K562 (cell line): ENCODE measurements at regions not wholly inside any gene's neighbourhood (a gene's known extent, or its start where the extent isn't known, plus 50 kb on each side); places are given as distances from the start of the nearest gene placed in this dataset.

Experiments used
- ATAC-seq: fragments of 200-7000 bp; cut with Tn5 transposase; 3 replicates; pipeline ENCODE4 v1.9.1; 2020; ENCODE audit warnings: moderate library complexity
- BruUV-seq: library from RNA; stranded (reverse); fragments of 400-500 nt; replicated peaks from 2 replicates; lab custom pipeline; 2021; lab: Mats Ljungman, UMichigan
- CTCF ChIA-PET: fragments of 300-600 bp; formaldehyde crosslinking; extraction: SDS; loops from one replicate; lab custom pipeline; 2021; ENCODE audit warnings: low intra/inter-chr PET ratio; lab: Yijun Ruan, JAX
- POLR2A ChIA-PET: fragments of 300-600, 350-650 bp; sonication (Branson Sonifier 250); formaldehyde crosslinking; extraction: SDS; loops from one replicate; lab custom pipeline; 2021; ENCODE audit warnings: antibody characterized with exemption, inconsistent platforms; lab: Yijun Ruan, JAX
- DNase-seq, 4 experiments: peaks; one replicate each; pipeline versions ENCODE4 v3.0.0 to v3.0.0-alpha.2; 2011 to 2018; ENCODE audit warnings: low spot score in 3 of 4, mixed read lengths in 3 of 4; ENCODE audit errors: extremely low read depth in 1 of 4
- FAIRE-seq: peaks from 2 replicates; lab custom pipeline; 2011; peaks lifted over from hg19 to GRCh38; lab: Jason Lieb, UNC
- H2AFZ ChIP-seq: 2 replicates; pipeline ENCODE4 v1.6.0; 2011; ENCODE audit warnings: low read depth, low read length, control low read depth, inconsistent platforms
- H3K27ac ChIP-seq: fragments of 200-600 bp; 3 replicates; pipeline ENCODE4 v1.8.0; 2011; ENCODE audit warnings: low read depth, mild to moderate bottlenecking, control low read depth, inconsistent platforms, low read length, moderate library complexity, mixed read lengths; ENCODE audit errors: extremely low read depth
- H3K27me3 ChIP-seq, 2 experiments: fragments of 300-600 bp in 1 of 2; 2 replicates in 1 of 2; 3 replicates in 1 of 2; pipeline versions ENCODE4 v1.6.0 to v1.8.0; 2011; ENCODE audit warnings: inconsistent platforms in 2 of 2, low read length in 2 of 2, mild to moderate bottlenecking in 1 of 2, mixed read lengths in 1 of 2, moderate library complexity in 1 of 2; ENCODE audit not compliant: control insufficient read depth in 2 of 2, insufficient read depth in 2 of 2
- H3K36me3 ChIP-seq: fragments of 300-600 bp; 3 replicates; pipeline ENCODE4 v1.8.0; 2011; ENCODE audit warnings: mild to moderate bottlenecking, low read length, inconsistent platforms; ENCODE audit not compliant: control insufficient read depth, insufficient read depth
- H3K4me1 ChIP-seq, 2 experiments: fragments of 200-600 bp in 1 of 2; replicated peaks in 1 of 2; 2 replicates in 1 of 2; 3 replicates in 1 of 2; pipeline versions ENCODE4 v1.5.1 to v1.8.0; 2011; ENCODE audit warnings: inconsistent platforms in 2 of 2, low read length in 2 of 2, mild to moderate bottlenecking in 1 of 2, mixed read lengths in 1 of 2, moderate library complexity in 1 of 2; ENCODE audit not compliant: control insufficient read depth in 2 of 2, insufficient read depth in 2 of 2
- H3K4me2 ChIP-seq: 2 replicates; pipeline ENCODE4 v1.6.1; 2011; ENCODE audit warnings: low read length, control low read depth, inconsistent platforms, mixed read lengths; ENCODE audit not compliant: insufficient read depth
- H3K4me3 ChIP-seq: fragments of 200-600 bp; sonication (generic), shearing (Covaris generic); 2 replicates; pipeline ENCODE4 v1.5.1; 2016; ENCODE audit warnings: control low read depth, inconsistent platforms
- H3K79me2 ChIP-seq: fragments of 200-600 bp; 3 replicates; pipeline ENCODE4 v1.8.0; 2011; ENCODE audit warnings: low read length, inconsistent platforms; ENCODE audit not compliant: control insufficient read depth, insufficient read depth
- H3K9ac ChIP-seq, 2 experiments: 2 replicates each; pipeline versions ENCODE4 v1.6.0 to v1.6.1; 2011; ENCODE audit warnings: low read depth in 2 of 2, low read length in 2 of 2, control low read depth in 1 of 2, inconsistent platforms in 1 of 2, mild to moderate bottlenecking in 1 of 2, mixed read lengths in 1 of 2; ENCODE audit not compliant: insufficient read depth in 1 of 2
- H3K9me1 ChIP-seq: one replicate; pipeline ENCODE4 v1.6.0; 2011; ENCODE audit warnings: inconsistent platforms, mild to moderate bottlenecking, low read length, moderate library complexity; ENCODE audit not compliant: control insufficient read depth, insufficient read depth
- H3K9me3 ChIP-seq: replicated peaks from 2 replicates; pipeline ENCODE4 v1.5.1; 2011; ENCODE audit warnings: low read depth, low read length, inconsistent platforms; ENCODE audit not compliant: control insufficient read depth, insufficient read depth
- H4K20me1 ChIP-seq: replicated peaks from 2 replicates; pipeline ENCODE4 v1.6.1; 2011; ENCODE audit warnings: low read length, inconsistent platforms, mixed read lengths; ENCODE audit not compliant: control insufficient read depth, insufficient read depth
- CAMTA2 ChIP-seq: fragments of 250-450 bp; sonication (Bioruptor Pico); conservative IDR thresholded peaks from 2 replicates; pipeline ENCODE4 v1.5.1; 2022
- CBFB ChIP-seq: sonication (generic); formaldehyde crosslinking; IDR thresholded peaks from 2 replicates; pipeline ENCODE4 v1.4.0; 2020; ENCODE audit warnings: mild to moderate bottlenecking, missing genetic modification reagents
- ETV5 ChIP-seq: sonication (generic); formaldehyde crosslinking; IDR thresholded peaks from 2 replicates; pipeline ENCODE4 v1.4.0; 2020; ENCODE audit warnings: low read depth, mild to moderate bottlenecking, missing genetic modification reagents
- GABPB2 ChIP-seq: fragments of 250-450 bp; sonication (Bioruptor Pico); conservative IDR thresholded peaks from 2 replicates; pipeline ENCODE4 v1.5.1; 2021; ENCODE audit warnings: mild to moderate bottlenecking
- HLTF ChIP-seq: fragments of 450-650 bp; IDR thresholded peaks from 2 replicates; pipeline ENCODE4 v1.6.1; 2016
- IRF1 ChIP-seq: sonication (generic); formaldehyde crosslinking; IDR thresholded peaks from 2 replicates; pipeline ENCODE4 v1.8.0; 2022; ENCODE audit warnings: missing genetic modification reagents, mild to moderate bottlenecking, borderline replicate concordance
- JUND ChIP-seq, 2 experiments: IDR thresholded peaks; 2 replicates in 1 of 2; 3 replicates in 1 of 2; pipeline ENCODE4 v1.6.1; 2011; ENCODE audit warnings: borderline replicate concordance in 2 of 2, low read depth in 2 of 2, low read length in 2 of 2, improper control_type of control experiment in 1 of 2, missing biosample characterization in 1 of 2, missing genetic modification characterization in 1 of 2, missing genetic modification reagents in 1 of 2
- KDM4B ChIP-seq, 2 experiments: fragments of 450-650 bp in 1 of 2; sonication (generic) in 1 of 2; IDR thresholded peaks; 2 replicates each; pipeline ENCODE4 v1.6.1; 2016 to 2017; ENCODE audit warnings: borderline replicate concordance in 2 of 2, antibody characterized with exemption in 1 of 2, low read depth in 1 of 2, mild to moderate bottlenecking in 1 of 2
- NKRF ChIP-seq: fragments of 450-650 bp; IDR thresholded peaks from 2 replicates; pipeline ENCODE4 v1.6.1; 2016; ENCODE audit warnings: borderline replicate concordance
- PHTF2 ChIP-seq: fragments of 250-450 bp; sonication (Bioruptor Pico); IDR thresholded peaks from 2 replicates; pipeline ENCODE4 v1.5.0; 2021; ENCODE audit warnings: mild to moderate bottlenecking
- SREBF2 ChIP-seq: sonication (generic); formaldehyde crosslinking; IDR thresholded peaks from 2 replicates; pipeline ENCODE4 v1.4.0; 2020; ENCODE audit warnings: mild to moderate bottlenecking, missing genetic modification reagents
- TGIF2 ChIP-seq: sonication (generic); formaldehyde crosslinking; IDR thresholded peaks from 2 replicates; pipeline ENCODE4 v1.8.1; 2022; ENCODE audit warnings: mild to moderate bottlenecking, missing genetic modification reagents, moderate library complexity
- U2AF2 ChIP-seq: fragments of 200-400 bp; formaldehyde crosslinking; optimal IDR thresholded peaks from 2 replicates; pipeline ENCODE3; 2017; ENCODE audit warnings: low read depth, mild to moderate bottlenecking, low read length
- ZBTB33 ChIP-seq: sonication (generic); formaldehyde crosslinking; IDR thresholded peaks from 2 replicates; pipeline ENCODE4 v1.8.1; 2023; ENCODE audit warnings: mild to moderate bottlenecking, missing genetic modification reagents
- ZNF57 ChIP-seq: fragments of 450-650 bp; formaldehyde crosslinking; IDR thresholded peaks from 2 replicates; pipeline ENCODE4 v1.4.0; 2020; ENCODE audit warnings: mild to moderate bottlenecking, moderate library complexity
- ZNF586 ChIP-seq: fragments of 450-650 bp; formaldehyde crosslinking; conservative IDR thresholded peaks from 2 replicates; pipeline ENCODE4 v1.4.0; 2020; ENCODE audit warnings: mild to moderate bottlenecking, moderate library complexity
- WGBS: fragments of 100-300 bp; shearing (Covaris generic); methylation state at CpG from one replicate; pipeline ENCODE4 v1.1.6; 2016; ENCODE audit warnings: low coverage, mixed read lengths; ENCODE audit not compliant: insufficient coverage; ENCODE audit errors: missing lambda C conversion rate; 5-methylcytosine and 5-hydroxymethylcytosine counted together
- in situ Hi-C: fragments of 300-500 bp; cut with MboI; formaldehyde crosslinking; loops from 4 replicates; pipeline ENCODE4 v1.15.0; 2018; ENCODE audit warnings: inconsistent platforms, mixed read lengths
- intact Hi-C: fragments of 100-400 bp; cut with micrococcal nuclease; formaldehyde crosslinking; loops from 2 replicates; pipeline ENCODE4 v1.14.2; 2022

- WGBS, result 11% methylated on average over 10 of the region's 10 CpGs
- H2AFZ ChIP-seq, result no peak overlapping the region
- POLR2A ChIA-PET, result no interaction called here
- no peaks in the 10 kb centered on the region for H4K20me1 ChIP-seq
- no TSS peak for BruUV-seq
- H3K4me3 ChIP-seq, result no peak overlapping the region
- no peak overlapping the region for H3K9ac ChIP-seq
- no peaks in the 10 kb centered on the region for H3K9me1 ChIP-seq
- no peaks in the 10 kb centered on the region for H3K36me3 ChIP-seq
- no peak overlapping the region for H3K27ac ChIP-seq
- intact Hi-C loops, result no loop called here
- no peaks in the 10 kb centered on the region for H3K79me2 ChIP-seq
- no peak for DNase-seq
- CTCF ChIA-PET, result no interaction called here
- in situ Hi-C loops, result no loop called here
- H3K9me3 ChIP-seq, result no peaks in the 10 kb centered on the region
- ATAC-seq, result no peak
- H3K4me1 ChIP-seq, result 0 out of 5 replicates have a peak, but pooled peaks cover 0 to 2% of the 10 kb centered on the region in 2 experiments
- TF ChIP-seq ZNF57 (CRISPR knock-in tag) (no peak), ETV5 (CRISPR knock-in tag) (no peak), JUND (IDR thresholded peaks at IDR 0.05; ENCODE audit: borderline replicate concordance, low read depth, low read length) (no peak), JUND (tag; IDR thresholded peaks at IDR 0.05; ENCODE audit: borderline replicate concordance, low read depth, low read length) (no peak), GABPB2 (CRISPR knock-in tag) (no peak), SREBF2 (CRISPR knock-in tag) (no peak), IRF1 (CRISPR knock-in tag) (no peak), NKRF (no peak), U2AF2 (no peak), CAMTA2 (CRISPR knock-in tag) (no peak), PHTF2 (no peak), TGIF2 (CRISPR knock-in tag) (no peak), CBFB (no peak), ZNF586 (CRISPR knock-in tag) (no peak), ZBTB33 (CRISPR knock-in tag) (no peak), HLTF (no peak), KDM4B (IDR thresholded peaks at IDR 0.05; ENCODE audit: borderline replicate concordance in 2 of 2, low read depth in 1 of 2) (no peak)
- no peak for FAIRE-seq
- no peak overlapping the region for H3K4me2 ChIP-seq
- H3K27me3 ChIP-seq, result no peaks in the 10 kb centered on the region; a peak in 1 of 5 replicates
These were observed 1396.7 kb downstream of the BRD1 start for GRCh38 chr22:48431014-48431413.
